Trophoblast cell (in vitro differentiated cells and primary cell): ENCODE measurements at regions not wholly inside any gene's neighbourhood (a gene's known extent, or its start where the extent isn't known, plus 50 kb on each side); places are given as distances from the start of the nearest gene placed in this dataset.
A peak's percentile ranks its signal among the peaks of the same experiment; 100 is the strongest.

Source experiments
- DNase-seq, 2 donors: peaks; one replicate each; pipeline ENCODE4 v3.0.0-alpha.2; 2016
- H2AFZ ChIP-seq: 2 replicates; pipeline ENCODE4 v1.6.1; 2013; ENCODE audit warnings: low read length, moderate library complexity, mild to moderate bottlenecking; ENCODE audit not compliant: insufficient read depth, poor library complexity
- H2AK5ac ChIP-seq: 2 replicates; pipeline ENCODE4 v1.6.1; 2013; ENCODE audit warnings: mild to moderate bottlenecking, low read length
- H2BK120ac ChIP-seq: 2 replicates; pipeline ENCODE4 v1.6.1; 2013; ENCODE audit warnings: low read length, mild to moderate bottlenecking, moderate library complexity; ENCODE audit not compliant: insufficient read depth, poor library complexity
- H2BK12ac ChIP-seq: 2 replicates; pipeline ENCODE4 v1.6.1; 2013; ENCODE audit warnings: mild to moderate bottlenecking, low read length, moderate library complexity
- H2BK5ac ChIP-seq: 2 replicates; pipeline ENCODE4 v1.6.1; 2013; ENCODE audit warnings: low read length, low read depth, moderate library complexity, mild to moderate bottlenecking; ENCODE audit not compliant: poor library complexity
- H3K14ac ChIP-seq: 2 replicates; pipeline ENCODE4 v1.6.1; 2013; ENCODE audit warnings: mild to moderate bottlenecking, low read length
- H3K18ac ChIP-seq: 2 replicates; pipeline ENCODE4 v1.6.1; 2013; ENCODE audit warnings: mild to moderate bottlenecking, low read length
- H3K23ac ChIP-seq: 2 replicates; pipeline ENCODE4 v1.6.1; 2013; ENCODE audit warnings: low read length
- H3K27ac ChIP-seq: 2 replicates; pipeline ENCODE4 v1.5.1; 2013; ENCODE audit warnings: low read depth, mild to moderate bottlenecking, inconsistent platforms, low read length, moderate library complexity
- H3K27me3 ChIP-seq: 2 replicates; pipeline ENCODE4 v1.6.1; 2013; ENCODE audit warnings: inconsistent platforms, mild to moderate bottlenecking, low read length, moderate library complexity; ENCODE audit not compliant: insufficient read depth
- H3K36me3 ChIP-seq, 2 experiments: 1 replicate in 1 of 2; 2 replicates in 1 of 2; pipeline ENCODE4 v1.6.1; 2013; ENCODE audit warnings: low read length in 2 of 2, mild to moderate bottlenecking in 2 of 2, moderate library complexity in 1 of 2; ENCODE audit not compliant: insufficient read depth in 2 of 2, control insufficient read depth in 1 of 2
- H3K4ac ChIP-seq: 2 replicates; pipeline ENCODE4 v1.6.1; 2013; ENCODE audit warnings: low read depth, mild to moderate bottlenecking, low read length, moderate library complexity
- H3K4me1 ChIP-seq, 2 experiments: 1 replicate in 1 of 2; 2 replicates in 1 of 2; pipeline ENCODE4 v1.6.1; 2013; ENCODE audit warnings: low read length in 2 of 2, mild to moderate bottlenecking in 2 of 2, moderate library complexity in 1 of 2; ENCODE audit not compliant: insufficient read depth in 2 of 2, control insufficient read depth in 1 of 2
- H3K4me2 ChIP-seq: 2 replicates; pipeline ENCODE4 v1.6.1; 2013; ENCODE audit warnings: inconsistent platforms, mild to moderate bottlenecking, low read length, moderate library complexity
- H3K4me3 ChIP-seq: 2 replicates; pipeline ENCODE4 v1.5.1; 2013; ENCODE audit warnings: mild to moderate bottlenecking, low read depth, low read length, inconsistent platforms
- H3K79me1 ChIP-seq: one replicate; pipeline ENCODE4 v1.6.1; 2013; ENCODE audit warnings: low read length
- H3K79me2 ChIP-seq: 2 replicates; pipeline ENCODE4 v1.6.1; 2013; ENCODE audit warnings: low read length, mild to moderate bottlenecking; ENCODE audit not compliant: control insufficient read depth, insufficient read depth, poor library complexity
- H3K9ac ChIP-seq: 2 replicates; pipeline ENCODE4 v1.6.1; 2013; ENCODE audit warnings: mild to moderate bottlenecking, low read length
- H3K9me3 ChIP-seq: 2 replicates; pipeline ENCODE4 v1.6.1; 2013; ENCODE audit warnings: low read depth, mild to moderate bottlenecking, control low read depth, inconsistent platforms, low read length; ENCODE audit not compliant: insufficient read depth
- H4K12ac ChIP-seq: 2 replicates; pipeline ENCODE4 v1.6.1; 2013; ENCODE audit warnings: low read depth, mild to moderate bottlenecking, low read length, moderate library complexity
- H4K8ac ChIP-seq: 2 replicates; pipeline ENCODE4 v1.6.1; 2013; ENCODE audit warnings: low read depth, mild to moderate bottlenecking, low read length, moderate library complexity
- H4K91ac ChIP-seq: one replicate; pipeline ENCODE4 v1.6.1; 2013; ENCODE audit warnings: low read depth, mild to moderate bottlenecking, low read length, moderate library complexity
- WGBS: extraction: QIAGEN DNeasy Blood & Tissue Kit; methylation state at CpG from one replicate; pipeline ENCODE4 v1.1.7; 2013; ENCODE audit warnings: missing lambda C conversion rate; ENCODE audit not compliant: insufficient read length, insufficient coverage; ENCODE audit errors: extremely low coverage; 5-methylcytosine and 5-hydroxymethylcytosine counted together

DNA sequence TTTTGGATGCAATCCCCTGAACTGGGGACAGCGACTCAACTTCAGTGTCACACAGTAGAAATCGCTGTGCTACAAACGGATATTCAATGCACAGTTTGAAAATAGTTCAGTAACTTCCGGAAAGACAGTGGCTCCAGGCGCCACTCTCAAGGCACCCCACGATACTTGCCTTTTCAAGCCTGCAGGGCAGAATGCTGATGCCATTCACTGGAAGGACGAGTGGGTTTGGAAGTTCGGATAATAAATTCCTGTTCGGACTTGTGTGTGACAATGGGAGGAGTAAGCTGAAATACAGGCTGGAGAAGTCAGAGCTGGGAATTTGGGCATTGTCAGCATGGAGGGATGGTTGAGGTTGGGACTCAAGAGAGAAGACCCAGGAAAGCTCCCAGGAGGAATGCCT lies 64.3 kb upstream of the HELT start:
- no peak overlapping the region for H4K12ac ChIP-seq
- no peak overlapping the region for H3K9ac ChIP-seq
- no peak overlapping the region for H2BK12ac ChIP-seq
- H3K4ac ChIP-seq = no peak overlapping the region
- H2BK5ac ChIP-seq = no peak overlapping the region
- no peak overlapping the region for H3K27ac ChIP-seq
- no peaks in the 10 kb centered on the region for H3K79me2 ChIP-seq
- no peak overlapping the region for H3K4me2 ChIP-seq
- peaks cover 2% of the 10 kb centered on the region for H3K9me3 ChIP-seq
- no peaks in the 10 kb centered on the region for H3K36me3 ChIP-seq
- H4K91ac ChIP-seq = no peak overlapping the region
- no peaks in the 10 kb centered on the region for H3K4me1 ChIP-seq
- H2AFZ ChIP-seq = no peak overlapping the region
- no peak overlapping the region for H4K8ac ChIP-seq
- H2BK120ac ChIP-seq = no peak overlapping the region
- no peak overlapping the region for H3K4me3 ChIP-seq
- no peak overlapping the region for H2AK5ac ChIP-seq
- H3K14ac ChIP-seq = no peak overlapping the region
- no peak for DNase-seq
- H3K27me3 ChIP-seq = no peaks in the 10 kb centered on the region
- WGBS = no CpG with 5 or more reads among the region's 9 CpGs
- no peaks in the 10 kb centered on the region for H3K79me1 ChIP-seq
- no peak overlapping the region for H3K23ac ChIP-seq
- H3K18ac ChIP-seq = no peak overlapping the region

DNA sequence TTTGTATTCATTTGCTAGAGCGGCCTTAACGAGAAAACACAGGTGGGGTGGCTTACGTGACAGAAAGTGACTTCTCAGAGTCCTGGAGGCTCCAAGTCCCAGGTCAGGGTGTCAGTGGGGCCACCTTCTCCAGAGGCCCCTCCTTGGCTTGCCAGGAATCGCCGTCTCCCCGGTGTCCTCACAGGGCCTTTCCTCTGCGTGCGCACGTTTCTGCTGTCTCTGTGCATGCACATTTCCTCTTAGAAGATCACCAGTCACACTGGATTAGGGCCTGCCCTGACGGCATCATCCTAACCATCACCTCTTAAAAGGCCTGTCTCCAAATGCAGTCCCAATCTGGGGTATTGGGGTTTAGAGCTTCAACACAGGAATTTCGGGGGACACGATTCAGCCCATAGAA lies 63.8 kb upstream of the HELT start:
- no peak overlapping the region for H2AFZ ChIP-seq
- no peak overlapping the region for H2BK120ac ChIP-seq
- H2AK5ac ChIP-seq = no peak overlapping the region
- H3K23ac ChIP-seq = no peak overlapping the region
- no peak overlapping the region for H3K14ac ChIP-seq
- H4K91ac ChIP-seq = no peak overlapping the region
- no peaks in the 10 kb centered on the region for H3K27me3 ChIP-seq
- DNase-seq = no peak
- no peak overlapping the region for H3K9ac ChIP-seq
- no peak overlapping the region for H3K4me2 ChIP-seq
- no peak overlapping the region for H2BK12ac ChIP-seq
- no peak overlapping the region for H4K8ac ChIP-seq
- H3K79me1 ChIP-seq = no peaks in the 10 kb centered on the region
- no peaks in the 10 kb centered on the region for H3K4me1 ChIP-seq
- H2BK5ac ChIP-seq = no peak overlapping the region
- no peak overlapping the region for H4K12ac ChIP-seq
- WGBS = no CpG with 5 or more reads among the region's 12 CpGs
- no peak overlapping the region for H3K18ac ChIP-seq
- H3K36me3 ChIP-seq = no peaks in the 10 kb centered on the region
- H3K79me2 ChIP-seq = no peaks in the 10 kb centered on the region
- no peak overlapping the region for H3K4ac ChIP-seq
- H3K9me3 ChIP-seq = peaks cover 2% of the 10 kb centered on the region
- H3K27ac ChIP-seq = no peak overlapping the region
- H3K4me3 ChIP-seq = no peak overlapping the region

DNA sequence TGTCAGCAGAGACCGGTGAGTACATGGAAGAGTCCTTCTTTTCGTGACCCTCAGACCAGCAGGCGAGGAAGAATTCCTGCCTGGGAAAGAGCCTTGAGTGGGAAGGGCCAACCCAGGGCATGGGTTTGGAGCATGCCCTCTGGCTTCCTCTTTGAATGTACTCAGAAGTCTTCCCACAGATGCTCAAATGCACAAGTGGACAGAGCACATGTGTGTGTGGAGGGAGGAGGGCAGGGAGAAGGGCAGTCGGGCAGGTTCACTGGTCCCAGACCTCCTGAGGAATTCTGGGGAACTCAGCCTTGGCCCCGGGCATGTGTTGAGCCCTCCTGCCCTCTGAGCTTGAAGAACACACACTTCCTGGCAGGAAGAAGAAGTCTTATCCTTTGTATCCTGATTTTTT lies 63.2 kb upstream of the HELT start:
- H4K12ac ChIP-seq = no peak overlapping the region
- no peak overlapping the region for H4K8ac ChIP-seq
- H2BK5ac ChIP-seq = no peak overlapping the region
- H2AK5ac ChIP-seq = no peak overlapping the region
- WGBS = no CpG with 5 or more reads among the region's 5 CpGs
- H3K79me1 ChIP-seq = no peaks in the 10 kb centered on the region
- no peak overlapping the region for H2BK12ac ChIP-seq
- no peak overlapping the region for H3K14ac ChIP-seq
- H4K91ac ChIP-seq = no peak overlapping the region
- no peak overlapping the region for H3K27ac ChIP-seq
- no peaks in the 10 kb centered on the region for H3K36me3 ChIP-seq
- H3K23ac ChIP-seq = no peak overlapping the region
- H3K27me3 ChIP-seq = no peaks in the 10 kb centered on the region
- no peak overlapping the region for H3K4ac ChIP-seq
- H3K79me2 ChIP-seq = no peaks in the 10 kb centered on the region
- H3K4me3 ChIP-seq = peak overlapping the region; percentile 17
- H2AFZ ChIP-seq = no peak overlapping the region
- no peak overlapping the region for H3K18ac ChIP-seq
- H3K9me3 ChIP-seq = peaks cover 2% of the 10 kb centered on the region
- no peak overlapping the region for H2BK120ac ChIP-seq
- no peaks in the 10 kb centered on the region for H3K4me1 ChIP-seq
- H3K4me2 ChIP-seq = no peak overlapping the region
- DNase-seq = no peak
- no peak overlapping the region for H3K9ac ChIP-seq

DNA sequence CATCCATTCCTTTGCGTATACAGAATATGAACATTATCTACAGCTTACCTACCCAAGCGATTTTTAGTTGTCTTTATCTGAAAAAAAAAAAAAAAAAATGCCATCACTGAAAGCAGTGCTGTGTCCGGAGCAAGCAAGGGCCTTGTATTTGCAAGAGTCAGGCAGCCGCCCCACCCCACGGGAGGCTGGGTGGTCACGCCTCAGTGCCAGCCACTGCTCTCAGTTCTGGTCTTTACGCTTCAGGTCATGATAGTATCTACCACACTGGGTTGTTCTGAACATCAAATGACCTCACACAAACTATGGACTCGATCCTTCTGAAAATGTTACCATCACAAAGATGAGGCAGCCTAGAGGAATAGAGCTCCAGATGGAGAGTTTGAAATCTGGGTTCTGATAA lies 62.7 kb upstream of the HELT start:
- H4K12ac ChIP-seq = no peak overlapping the region
- H2AFZ ChIP-seq = no peak overlapping the region
- no peak overlapping the region for H3K14ac ChIP-seq
- no peak for DNase-seq
- H3K79me1 ChIP-seq = no peaks in the 10 kb centered on the region
- WGBS = no CpG with 5 or more reads among the region's 8 CpGs
- no peak overlapping the region for H4K8ac ChIP-seq
- no peak overlapping the region for H3K18ac ChIP-seq
- no peak overlapping the region for H2BK5ac ChIP-seq
- no peak overlapping the region for H4K91ac ChIP-seq
- no peak overlapping the region for H2BK120ac ChIP-seq
- H3K9ac ChIP-seq = no peak overlapping the region
- H2AK5ac ChIP-seq = no peak overlapping the region
- no peak overlapping the region for H3K4me2 ChIP-seq
- H3K27ac ChIP-seq = no peak overlapping the region
- H2BK12ac ChIP-seq = no peak overlapping the region
- no peak overlapping the region for H3K23ac ChIP-seq
- no peaks in the 10 kb centered on the region for H3K36me3 ChIP-seq
- peaks cover 2% of the 10 kb centered on the region for H3K9me3 ChIP-seq
- no peaks in the 10 kb centered on the region for H3K4me1 ChIP-seq
- H3K27me3 ChIP-seq = no peaks in the 10 kb centered on the region
- H3K4ac ChIP-seq = no peak overlapping the region
- H3K79me2 ChIP-seq = no peaks in the 10 kb centered on the region
- no peak overlapping the region for H3K4me3 ChIP-seq
